ENCODE measurements at regions not wholly inside any gene's neighbourhood (a gene's known extent, or its start where the extent isn't known, plus 50 kb on each side); places are given as distances from the start of the nearest gene placed in this dataset.
A peak's percentile ranks its signal among the peaks of the same experiment; 100 is the strongest.

- no peak for TF ChIP-seq CTCF (IDR thresholded peaks at IDR 0.05; ENCODE audit: insufficient read depth, low read length)
- no peak for DNase-seq (ENCODE audit: low read depth)
- H3K4me3 ChIP-seq (ENCODE audit: low read depth, low read length), result no peak overlapping the region
These were observed 223.1 kb upstream of the CNTN6 start for GRCh38 chr3:869734-870133.

GRCh38 chr3:871651-872050 lies 221.2 kb upstream of the CNTN6 start:
- no peak for DNase-seq (ENCODE audit: low read depth)
- H3K4me3 ChIP-seq (ENCODE audit: low read depth, low read length), result no peak overlapping the region
- no peak for TF ChIP-seq CTCF (IDR thresholded peaks at IDR 0.05; ENCODE audit: insufficient read depth, low read length)

- H3K4me3 ChIP-seq (ENCODE audit: low read depth, low read length), result no peak overlapping the region
- TF ChIP-seq CTCF (IDR thresholded peaks at IDR 0.05; ENCODE audit: insufficient read depth, low read length), result no peak
- DNase-seq (ENCODE audit: low read depth), result peak; percentile 12
These were observed 215.8 kb upstream of the CNTN6 start for GRCh38 chr3:877001-877400.

GRCh38 chr3:878746-879145 lies 214.1 kb upstream of the CNTN6 start:
- no peak overlapping the region for H3K4me3 ChIP-seq (ENCODE audit: low read depth, low read length)
- no peak for TF ChIP-seq CTCF (IDR thresholded peaks at IDR 0.05; ENCODE audit: insufficient read depth, low read length)
- no peak for DNase-seq (ENCODE audit: low read depth)

- no peak overlapping the region for H3K4me3 ChIP-seq (ENCODE audit: low read depth, low read length)
- TF ChIP-seq CTCF (IDR thresholded peaks at IDR 0.05; ENCODE audit: insufficient read depth, low read length), result no peak
- no peak for DNase-seq (ENCODE audit: low read depth)
These were observed 212.5 kb upstream of the CNTN6 start for GRCh38 chr3:880371-880770.

GRCh38 chr3:882533-882932 lies 210.3 kb upstream of the CNTN6 start:
- no peak for TF ChIP-seq CTCF (IDR thresholded peaks at IDR 0.05; ENCODE audit: insufficient read depth, low read length)
- DNase-seq (ENCODE audit: low read depth), result peak; percentile 14
- H3K4me3 ChIP-seq (ENCODE audit: low read depth, low read length), result no peak overlapping the region

- peak; percentile 39 for TF ChIP-seq CTCF (IDR thresholded peaks at IDR 0.05; ENCODE audit: insufficient read depth, low read length)
- H3K4me3 ChIP-seq (ENCODE audit: low read depth, low read length), result no peak overlapping the region
- DNase-seq (ENCODE audit: low read depth), result peak; percentile 16
These were observed 190.7 kb upstream of the CNTN6 start for GRCh38 chr3:901953-902778.

Data from fibroblast of the aortic adventitia (primary cell).